Stimulated activated naive B cell treated with anti-CD40 and anti-IgM and Interleukin-4, amounts not matched to agents 10 μg/mL and 1 μg/mL and 100 μg/mL, for 72 hours (primary cell): ENCODE measurements at regions not wholly inside any gene's neighbourhood (a gene's known extent, or its start where the extent isn't known, plus 50 kb on each side); places are given as distances from the start of the nearest gene placed in this dataset.

Source experiments
- ATAC-seq, 2 donors: fragments of 150-1000 bp; cut with Tn5 transposase; replicated peaks; 2 replicates each; pipeline ENCODE4 v1.10.0; 2021; ENCODE audit warnings: moderate library complexity in 1 of 2
- DNase-seq: peaks from one replicate; pipeline ENCODE4 v3.0.0; 2021
- H3K27ac Mint-ChIP-seq: one replicate; pipeline ENCODE4 v1.8.0; 2022; ENCODE audit warnings: mild to moderate bottlenecking, mixed read lengths
- H3K27me3 Mint-ChIP-seq, 2 donors: one replicate each; pipeline ENCODE4 v1.8.0; 2022; ENCODE audit warnings: mixed read lengths in 2 of 2
- H3K36me3 Mint-ChIP-seq, 2 donors: one replicate each; pipeline ENCODE4 v1.8.0; 2022; ENCODE audit warnings: mixed read lengths in 2 of 2, mild to moderate bottlenecking in 1 of 2
- H3K4me1 Mint-ChIP-seq, 2 donors: one replicate each; pipeline ENCODE4 v1.8.0; 2022; ENCODE audit warnings: mixed read lengths in 2 of 2, mild to moderate bottlenecking in 1 of 2
- H3K4me3 Mint-ChIP-seq, 2 donors: one replicate each; pipeline ENCODE4 v1.8.0; 2022; ENCODE audit warnings: mild to moderate bottlenecking in 2 of 2, mixed read lengths in 2 of 2, moderate library complexity in 1 of 2
- H3K9me3 Mint-ChIP-seq, 2 donors: one replicate each; pipeline ENCODE4 v1.8.0; 2022; ENCODE audit warnings: mixed read lengths in 2 of 2, mild to moderate bottlenecking in 1 of 2

GRCh38 chr2:2703762-2704427 lies 372.8 kb upstream of the MYT1L start:
- Mint-ChIP-seq H3K36me3 (no peaks in the 10 kb centered on the region), H3K4me1 (no peaks in the 10 kb centered on the region), H3K27me3 (no peaks in the 10 kb centered on the region), H3K4me3 (no peak overlapping the region), H3K9me3 (no peaks in the 10 kb centered on the region), H3K27ac (no peak overlapping the region)
- DNase-seq, result no peak
- no peak for ATAC-seq

- H3K9me3 Mint-ChIP-seq, result no peaks in the 10 kb centered on the region
- no peak overlapping the region for H3K4me3 Mint-ChIP-seq
- no peaks in the 10 kb centered on the region for H3K4me1 Mint-ChIP-seq
- no peak for DNase-seq
- no peak for ATAC-seq
- no peaks in the 10 kb centered on the region for H3K27me3 Mint-ChIP-seq
- H3K27ac Mint-ChIP-seq, result no peak overlapping the region
- no peaks in the 10 kb centered on the region for H3K36me3 Mint-ChIP-seq
Observed at GRCh38 chr2:2703172-2703571, 372.1 kb upstream of the MYT1L start.

- no peaks in the 10 kb centered on the region for H3K9me3 Mint-ChIP-seq
- H3K4me1 Mint-ChIP-seq, result no peaks in the 10 kb centered on the region
- ATAC-seq (no peak), DNase-seq (no peak)
- H3K27me3 Mint-ChIP-seq, result no peaks in the 10 kb centered on the region
- no peak overlapping the region for H3K27ac Mint-ChIP-seq
- H3K36me3 Mint-ChIP-seq, result no peaks in the 10 kb centered on the region
- no peak overlapping the region for H3K4me3 Mint-ChIP-seq
Observed at GRCh38 chr2:2702385-2702784, 371.3 kb upstream of the MYT1L start.

GRCh38 chr2:2701813-2702212 lies 370.7 kb upstream of the MYT1L start:
- Mint-ChIP-seq H3K4me1 (no peaks in the 10 kb centered on the region), H3K36me3 (no peaks in the 10 kb centered on the region), H3K9me3 (no peaks in the 10 kb centered on the region), H3K27ac (no peak overlapping the region), H3K27me3 (no peaks in the 10 kb centered on the region), H3K4me3 (no peak overlapping the region)
- DNase-seq (no peak), ATAC-seq (no peak)

- Mint-ChIP-seq H3K27me3 (no peaks in the 10 kb centered on the region), H3K4me1 (no peaks in the 10 kb centered on the region), H3K27ac (no peak overlapping the region), H3K9me3 (no peaks in the 10 kb centered on the region), H3K36me3 (no peaks in the 10 kb centered on the region), H3K4me3 (no peak overlapping the region)
- no peak for DNase-seq
- no peak for ATAC-seq
Observed at GRCh38 chr2:2701176-2701781, 370.2 kb upstream of the MYT1L start.

- no peaks in the 10 kb centered on the region for H3K27me3 Mint-ChIP-seq
- H3K4me3 Mint-ChIP-seq, result no peak overlapping the region
- H3K4me1 Mint-ChIP-seq, result no peaks in the 10 kb centered on the region
- no peak overlapping the region for H3K27ac Mint-ChIP-seq
- no peaks in the 10 kb centered on the region for H3K36me3 Mint-ChIP-seq
- DNase-seq (no peak), ATAC-seq (no peak)
- no peaks in the 10 kb centered on the region for H3K9me3 Mint-ChIP-seq
Observed at GRCh38 chr2:2699121-2699505, 368.0 kb upstream of the MYT1L start.

GRCh38 chr2:2698182-2699120 lies 367.4 kb upstream of the MYT1L start:
- DNase-seq (no peak), ATAC-seq (peak in 1 of 2 donors; percentile 33)
- Mint-ChIP-seq H3K36me3 (no peaks in the 10 kb centered on the region), H3K4me1 (no peaks in the 10 kb centered on the region), H3K27ac (no peak overlapping the region), H3K4me3 (no peak overlapping the region), H3K9me3 (no peaks in the 10 kb centered on the region), H3K27me3 (no peaks in the 10 kb centered on the region)

- Mint-ChIP-seq H3K27ac (no peak overlapping the region), H3K36me3 (no peaks in the 10 kb centered on the region), H3K4me1 (no peaks in the 10 kb centered on the region), H3K9me3 (no peaks in the 10 kb centered on the region), H3K27me3 (peaks cover 0 to 2% of the 10 kb centered on the region in 2 donors), H3K4me3 (no peak overlapping the region)
- no peak for DNase-seq
- ATAC-seq, result no peak
Observed at GRCh38 chr2:2696733-2697455, 365.8 kb upstream of the MYT1L start.

GRCh38 chr2:2696325-2696724 lies 365.2 kb upstream of the MYT1L start:
- Mint-ChIP-seq H3K27me3 (peaks cover 0 to 4% of the 10 kb centered on the region in 2 donors), H3K27ac (no peak overlapping the region), H3K4me1 (no peaks in the 10 kb centered on the region), H3K4me3 (no peak overlapping the region), H3K9me3 (no peaks in the 10 kb centered on the region), H3K36me3 (no peaks in the 10 kb centered on the region)
- no peak for DNase-seq
- ATAC-seq, result no peak

- no peak for ATAC-seq
- Mint-ChIP-seq H3K27me3 (peaks cover 4 to 7% of the 10 kb centered on the region in 2 donors), H3K9me3 (no peaks in the 10 kb centered on the region), H3K4me1 (no peaks in the 10 kb centered on the region), H3K4me3 (no peak overlapping the region), H3K27ac (no peak overlapping the region), H3K36me3 (no peaks in the 10 kb centered on the region)
- DNase-seq, result no peak
Observed at GRCh38 chr2:2694746-2695145, 363.7 kb upstream of the MYT1L start.

GRCh38 chr2:2692599-2693389 lies 361.7 kb upstream of the MYT1L start:
- H3K4me1 Mint-ChIP-seq, result no peaks in the 10 kb centered on the region
- no peak overlapping the region for H3K4me3 Mint-ChIP-seq
- H3K27me3 Mint-ChIP-seq, result peaks cover 4 to 7% of the 10 kb centered on the region in 2 donors
- H3K36me3 Mint-ChIP-seq, result no peaks in the 10 kb centered on the region
- ATAC-seq (no peak), DNase-seq (no peak)
- no peak overlapping the region for H3K27ac Mint-ChIP-seq
- H3K9me3 Mint-ChIP-seq, result no peaks in the 10 kb centered on the region

- Mint-ChIP-seq H3K4me1 (peaks cover 0 to 1% of the 10 kb centered on the region in 2 donors), H3K36me3 (no peaks in the 10 kb centered on the region), H3K4me3 (no peak overlapping the region), H3K9me3 (no peaks in the 10 kb centered on the region), H3K27ac (no peak overlapping the region), H3K27me3 (peaks cover 4 to 9% of the 10 kb centered on the region in 2 donors)
- ATAC-seq (no peak), DNase-seq (no peak)
Observed at GRCh38 chr2:2691419-2691818, 360.3 kb upstream of the MYT1L start.

- H3K4me1 Mint-ChIP-seq, result peaks cover 0 to 4% of the 10 kb centered on the region in 2 donors
- H3K9me3 Mint-ChIP-seq, result no peaks in the 10 kb centered on the region
- DNase-seq, result no peak
Observed at GRCh38 chr2:2690985-2691384, 359.9 kb upstream of the MYT1L start.

GRCh38 chr2:2689306-2689705 lies 358.2 kb upstream of the MYT1L start:
- Mint-ChIP-seq H3K27me3 (peaks cover 4 to 17% of the 10 kb centered on the region in 2 donors), H3K4me3 (no peak overlapping the region), H3K4me1 (peaks cover 0 to 4% of the 10 kb centered on the region in 2 donors), H3K27ac (no peak overlapping the region), H3K36me3 (no peaks in the 10 kb centered on the region), H3K9me3 (no peaks in the 10 kb centered on the region)
- DNase-seq (no peak), ATAC-seq (no peak)

More at GRCh38 chr2:2690985-2691384, 359.9 kb upstream of the MYT1L start:
- H3K4me3 Mint-ChIP-seq, result no peak overlapping the region
- ATAC-seq, result no peak
- H3K27ac Mint-ChIP-seq, result no peak overlapping the region
- no peaks in the 10 kb centered on the region for H3K36me3 Mint-ChIP-seq
- peaks cover 4 to 14% of the 10 kb centered on the region in 2 donors for H3K27me3 Mint-ChIP-seq
